GM23338 (cell line): ENCODE measurements at regions not wholly inside any gene's neighbourhood (a gene's known extent, or its start where the extent isn't known, plus 50 kb on each side); places are given as distances from the start of the nearest gene placed in this dataset.

Source experiments
- CREB1 ChIP-seq: fragments of 250-450 bp; sonication (Bioruptor Pico); IDR thresholded peaks from 2 replicates; pipeline ENCODE4 v1.5.0; 2020; ENCODE audit warnings: low read depth, mild to moderate bottlenecking, moderate library complexity
- CTCF ChIP-seq, 2 experiments: fragments of 200-600 bp in 1 of 2; sonication (generic) in 1 of 2; conservative IDR thresholded peaks; 2 replicates each; pipeline versions ENCODE4 v1.5.1 to v1.6.1; 2016 to 2017; ENCODE audit warnings: antibody characterized with exemption in 2 of 2, low read depth in 2 of 2, mild to moderate bottlenecking in 2 of 2, moderate library complexity in 1 of 2
- EZH2 ChIP-seq: fragments of 200-600 bp; sonication (generic); IDR thresholded peaks from one replicate; pipeline ENCODE4 v1.8.0; 2017; ENCODE audit warnings: antibody characterized with exemption, mild to moderate bottlenecking, low read depth; ENCODE audit not compliant: unreplicated experiment
- EZH2phosphoT487 ChIP-seq: fragments of 200-600 bp; sonication (generic); IDR thresholded peaks from one replicate; pipeline ENCODE4 v1.8.1; 2018; ENCODE audit warnings: antibody characterized with exemption; ENCODE audit not compliant: unreplicated experiment
- JUNB ChIP-seq: IDR thresholded peaks from one replicate; pipeline ENCODE4 v1.6.1; 2016; ENCODE audit warnings: antibody characterized with exemption; ENCODE audit not compliant: unreplicated experiment
- NANOG ChIP-seq: IDR thresholded peaks from 2 replicates; pipeline ENCODE4 v1.6.1; 2016; ENCODE audit warnings: antibody characterized with exemption, borderline replicate concordance
- POLR2AphosphoS5 ChIP-seq: IDR thresholded peaks from 2 replicates; pipeline ENCODE4 v1.6.1; 2016; ENCODE audit warnings: antibody characterized with exemption, low read depth
- REST ChIP-seq: IDR thresholded peaks from one replicate; pipeline ENCODE4 v1.6.1; 2018; ENCODE audit warnings: antibody characterized with exemption; ENCODE audit not compliant: unreplicated experiment
- ZNF114 ChIP-seq: fragments of 250-450 bp; sonication (Bioruptor Pico); IDR thresholded peaks from 2 replicates; pipeline ENCODE4 v1.5.0; 2020; ENCODE audit warnings: mild to moderate bottlenecking, moderate library complexity
- ZNF331 ChIP-seq: fragments of 250-450 bp; sonication (Bioruptor Pico); IDR thresholded peaks from 2 replicates; pipeline ENCODE4 v1.5.0; 2020; ENCODE audit warnings: low read depth, mild to moderate bottlenecking, moderate library complexity

GRCh38 chr11:134821422-134821821 lies 409.4 kb upstream of the B3GAT1 start:
- TF ChIP-seq POLR2AphosphoS5 = no peak
- TF ChIP-seq CTCF (conservative IDR thresholded peaks at IDR 0.05; ENCODE audit: low read depth in 2 of 2) = no peak
- TF ChIP-seq EZH2 = no peak
- no peak for TF ChIP-seq REST
- TF ChIP-seq EZH2phosphoT487 = no peak
- TF ChIP-seq ZNF331 (CRISPR knock-in tag) = no peak
- no peak for TF ChIP-seq NANOG
- TF ChIP-seq CREB1 = no peak
- TF ChIP-seq ZNF114 (CRISPR knock-in tag) = no peak
- no peak for TF ChIP-seq JUNB
